Endothelial cell of umbilical vein (primary cell): ENCODE measurements at regions not wholly inside any gene's neighbourhood (a gene's known extent, or its start where the extent isn't known, plus 50 kb on each side); places are given as distances from the start of the nearest gene placed in this dataset.

Source experiments
- BruUV-seq: library from RNA; stranded (reverse); fragments of 400-500 nt; replicated peaks from 2 replicates; lab custom pipeline; 2021; lab: Mats Ljungman, UMichigan
- CTCF ChIA-PET: fragments of 300-600, 350-600 bp; sonication (Branson Sonifier 250); formaldehyde crosslinking; loops from one replicate; lab custom pipeline; 2021; ENCODE audit warnings: antibody characterized with exemption, inconsistent platforms; lab: Charles Lee
- POLR2A ChIA-PET: fragments of 300-600, 350-600 bp; sonication (Branson Sonifier 250); formaldehyde crosslinking; loops from one replicate; lab custom pipeline; 2021; ENCODE audit warnings: antibody characterized with exemption, inconsistent platforms; lab: Charles Lee
- DNase-seq: peaks from one replicate; pipeline ENCODE4 v3.0.0-alpha.2; 2011; ENCODE audit warnings: low read depth, low spot score
- FAIRE-seq: peaks from 2 replicates; lab custom pipeline; 2011; peaks lifted over from hg19 to GRCh38; lab: Jason Lieb, UNC
- H2AFZ ChIP-seq: 2 replicates; pipeline ENCODE4 v1.6.0; 2012; ENCODE audit warnings: low read depth, low read length, control low read depth, inconsistent platforms
- H3K27ac ChIP-seq: 2 replicates; pipeline ENCODE4 v1.5.1; 2011; ENCODE audit warnings: low read depth, mild to moderate bottlenecking, control low read depth, low read length, moderate library complexity; ENCODE audit not compliant: insufficient read depth
- H3K27me3 ChIP-seq, 2 experiments: 2 replicates each; pipeline versions ENCODE4 v1.6.0 to v1.6.1; 2011; ENCODE audit warnings: low read length in 2 of 2, mixed read lengths in 1 of 2; ENCODE audit not compliant: control insufficient read depth in 2 of 2, insufficient read depth in 2 of 2
- H3K36me3 ChIP-seq, 2 experiments: 2 replicates in 1 of 2; 3 replicates in 1 of 2; pipeline ENCODE4 v1.5.1; 2011; ENCODE audit warnings: low read length in 2 of 2, mild to moderate bottlenecking in 1 of 2, moderate library complexity in 1 of 2; ENCODE audit not compliant: control insufficient read depth in 2 of 2, insufficient read depth in 2 of 2; ENCODE audit errors: extremely low read depth in 1 of 2
- H3K4me1 ChIP-seq: 3 replicates; pipeline ENCODE4 v1.5.1; 2011; ENCODE audit warnings: mild to moderate bottlenecking, low read length; ENCODE audit not compliant: control insufficient read depth, insufficient read depth; ENCODE audit errors: extremely low read depth
- H3K4me2 ChIP-seq: 2 replicates; pipeline ENCODE4 v1.6.1; 2011; ENCODE audit warnings: low read length, control low read depth, mixed read lengths; ENCODE audit not compliant: insufficient read depth
- H3K4me3 ChIP-seq, 3 experiments: fragments of 200-600 bp in 1 of 3; sonication (generic), shearing (Covaris generic) in 1 of 3; replicated peaks in 1 of 3; 2 replicates each; pipeline ENCODE4 v1.5.1; 2011 to 2016; ENCODE audit warnings: control low read depth in 3 of 3, low read length in 3 of 3, mild to moderate bottlenecking in 2 of 3, inconsistent platforms in 1 of 3, low read depth in 1 of 3, moderate library complexity in 1 of 3; ENCODE audit not compliant: insufficient read depth in 1 of 3
- H3K79me2 ChIP-seq: 2 replicates; pipeline ENCODE4 v1.6.0; 2012; ENCODE audit warnings: low read length, inconsistent platforms; ENCODE audit not compliant: control insufficient read depth, insufficient read depth
- H3K9ac ChIP-seq: replicated peaks from 2 replicates; pipeline ENCODE3; 2011; ENCODE audit warnings: low read length, control low read depth; ENCODE audit not compliant: insufficient read depth; ENCODE audit errors: extremely low read depth
- H3K9me1 ChIP-seq: replicated peaks from 3 replicates; pipeline ENCODE4 v1.6.0; 2011; ENCODE audit warnings: mild to moderate bottlenecking, low read length; ENCODE audit not compliant: control insufficient read depth, insufficient read depth; ENCODE audit errors: extremely low read depth
- H3K9me3 ChIP-seq: replicated peaks from 2 replicates; pipeline ENCODE4 v1.5.1; 2012; ENCODE audit warnings: low read length, inconsistent platforms; ENCODE audit not compliant: control insufficient read depth, insufficient read depth
- H4K20me1 ChIP-seq: replicated peaks from 2 replicates; pipeline ENCODE3; 2011; ENCODE audit warnings: mild to moderate bottlenecking, low read length; ENCODE audit not compliant: control insufficient read depth, insufficient read depth; ENCODE audit errors: extremely low read depth
- CTCF ChIP-seq, 2 donors: IDR thresholded peaks; 1 replicate in 1 of 2; 2 replicates in 1 of 2; pipeline ENCODE4 v1.5.1; 2011; ENCODE audit warnings: low read length in 2 of 2, mild to moderate bottlenecking in 2 of 2, moderate library complexity in 2 of 2, control low read depth in 1 of 2, inconsistent platforms in 1 of 2, low read depth in 1 of 2; ENCODE audit not compliant: insufficient read depth in 1 of 2; ENCODE audit errors: extremely low read depth in 1 of 2
- FOS ChIP-seq: IDR thresholded peaks from 2 replicates; pipeline ENCODE4 v1.6.1; 2011; ENCODE audit warnings: mild to moderate bottlenecking, low read length, moderate library complexity, borderline replicate concordance; ENCODE audit not compliant: insufficient read depth
- JUN ChIP-seq: IDR thresholded peaks from 2 replicates; pipeline ENCODE4 v1.6.1; 2011; ENCODE audit warnings: borderline replicate concordance, low read depth; ENCODE audit not compliant: insufficient read length, insufficient read depth
- POLR2AphosphoS5 ChIP-seq: IDR thresholded peaks from 2 replicates; pipeline ENCODE4 v1.6.1; 2012; ENCODE audit warnings: low read depth, mild to moderate bottlenecking, control low read depth, low read length, moderate library complexity; ENCODE audit not compliant: insufficient read depth
- dilution Hi-C: fragments of 300-500 bp; cut with MboI; formaldehyde crosslinking; loops from one replicate; pipeline ENCODE4 v1.15.0; 2019; ENCODE audit warnings: low sequenced_read_pairs; ENCODE audit not compliant: extremely low pct_ligation_motif_present
- intact Hi-C: fragments of 100-400 bp; cut with micrococcal nuclease; formaldehyde crosslinking; loops from one replicate; pipeline ENCODE4 v1.10.0; 2022

GRCh38 chr19:5231857-5232678 is 108.5 kb downstream of the PTPRS start:
- H3K9ac ChIP-seq, result no peak overlapping the region
- intact Hi-C loops (no loop called here), dilution Hi-C loops (no loop called here)
- H3K9me1 ChIP-seq, result no peaks in the 10 kb centered on the region
- peaks cover 0 to 3% of the 10 kb centered on the region in 2 experiments for H3K27me3 ChIP-seq
- TF ChIP-seq FOS, result no peak
- no peak for TF ChIP-seq JUN
- TF ChIP-seq CTCF (IDR thresholded peaks at IDR 0.05; ENCODE audit: extremely low read depth in 1 of 2, insufficient read depth in 1 of 2, low read depth in 1 of 2, low read length in 2 of 2), result no peak
- no peak for TF ChIP-seq POLR2AphosphoS5
- no peak overlapping the region for H3K4me2 ChIP-seq
- CTCF ChIA-PET, result interaction anchor here (0.6 to 1.3 kb wide), 2 partner anchors 104 to 184 kb away, joined by 4 to 5 read pairs; no protein-coding TSS in a partner anchor
- no peak overlapping the region for H2AFZ ChIP-seq
- BruUV-seq, result no TSS peak
- no peaks in the 10 kb centered on the region for H3K36me3 ChIP-seq
- no peak overlapping the region for H3K4me3 ChIP-seq
- no peaks in the 10 kb centered on the region for H3K79me2 ChIP-seq
- POLR2A ChIA-PET, result no interaction called here
- H3K4me1 ChIP-seq, result no peaks in the 10 kb centered on the region
- no peak for FAIRE-seq
- H3K27ac ChIP-seq, result no peak overlapping the region
- DNase-seq, result no peak
- H3K9me3 ChIP-seq, result no peaks in the 10 kb centered on the region
- no peaks in the 10 kb centered on the region for H4K20me1 ChIP-seq
